ENCODE measurements at regions not wholly inside any gene's neighbourhood (a gene's known extent, or its start where the extent isn't known, plus 50 kb on each side); places are given as distances from the start of the nearest gene placed in this dataset.

GRCh38 chr4:123553733-123554637, 157.4 kb downstream of the SPRY1 start:
- H3K4me1 Mint-ChIP-seq: peaks cover 48% of the 10 kb centered on the region
- H3K4me3 Mint-ChIP-seq: no peak overlapping the region
- H3K9me3 Mint-ChIP-seq: peaks cover 21% of the 10 kb centered on the region
- ChIA-PET POLR2A (interaction anchor here (0.7 kb wide), 1 partner anchor 28 kb away, joined by 3 read pairs; no protein-coding TSS in a partner anchor), CTCF (interaction anchor here (1.1 to 1.5 kb wide), 2 partner anchors 11 to 163 kb away, joined by 3 to 8 read pairs; no protein-coding TSS in a partner anchor)
- TF ChIP-seq ZSCAN18 (CRISPR knock-in tag; IDR thresholded peaks at IDR 0.05) (no peak), SP1 (CRISPR knock-in tag; conservative IDR thresholded peaks at IDR 0.05) (no peak), ARID4B (CRISPR knock-in tag; IDR thresholded peaks at IDR 0.05; ENCODE audit: borderline replicate concordance) (no peak), TEAD4 (CRISPR knock-in tag; IDR thresholded peaks at IDR 0.05) (no peak), USF1 (CRISPR knock-in tag; IDR thresholded peaks at IDR 0.05) (no peak)
- DNase-seq (ENCODE audit: low spot score) (no peak), ATAC-seq (no peak)
- H3K36me3 Mint-ChIP-seq: peaks cover 14% of the 10 kb centered on the region
- no peak overlapping the region for H3K27ac Mint-ChIP-seq
- H3K27me3 Mint-ChIP-seq (ENCODE audit: low read depth): peaks cover 2% of the 10 kb centered on the region; the same call in 1 of the 2 replicates

- no peak for ATAC-seq
- ChIA-PET CTCF (interaction anchor here (1.1 to 1.8 kb wide), 3 partner anchors 9 to 164 kb away, joined by 3 to 9 read pairs (median 3); no protein-coding TSS in a partner anchor), POLR2A (interaction anchor here (0.7 kb wide), 1 partner anchor 28 kb away, joined by 3 read pairs; no protein-coding TSS in a partner anchor)
- Mint-ChIP-seq H3K27me3 (ENCODE audit: low read depth) (peaks cover under 1% of the 10 kb centered on the region; the same call in 1 of the 2 replicates), H3K4me3 (no peak overlapping the region), H3K4me1 (peaks cover 56% of the 10 kb centered on the region), H3K27ac (peak overlapping the region; percentile 21; the same call in 1 of the 2 replicates), H3K9me3 (peaks cover 15% of the 10 kb centered on the region), H3K36me3 (peaks cover 9% of the 10 kb centered on the region)
- DNase-seq (ENCODE audit: low spot score): no peak
- TF ChIP-seq FOXK1 (CRISPR knock-in tag; IDR thresholded peaks at IDR 0.05) (no peak), ATF1 (CRISPR knock-in tag; IDR thresholded peaks at IDR 0.05) (no peak), ZNF425 (CRISPR knock-in tag; conservative IDR thresholded peaks at IDR 0.05) (no peak), IRF2 (CRISPR knock-in tag; IDR thresholded peaks at IDR 0.05; ENCODE audit: borderline replicate concordance, low read depth) (no peak), CTCF (IDR thresholded peaks at IDR 0.05) (no peak), JUN (CRISPR knock-in tag; IDR thresholded peaks at IDR 0.05) (no peak), ZNF317 (CRISPR knock-in tag; IDR thresholded peaks at IDR 0.05; ENCODE audit: borderline replicate concordance, low read depth) (no peak), ZNF512 (CRISPR knock-in tag; IDR thresholded peaks at IDR 0.05; ENCODE audit: borderline replicate concordance) (no peak), NFE2L1 (CRISPR knock-in tag; IDR thresholded peaks at IDR 0.05) (no peak), STAT6 (CRISPR knock-in tag; conservative IDR thresholded peaks at IDR 0.05; ENCODE audit: low read depth) (no peak), FOXP1 (CRISPR knock-in tag; IDR thresholded peaks at IDR 0.05; ENCODE audit: borderline replicate concordance) (no peak), GABPB1 (CRISPR knock-in tag; IDR thresholded peaks at IDR 0.05) (no peak)
These were observed 158.2 kb downstream of the SPRY1 start for GRCh38 chr4:123554801-123555232.

Data from WTC11 (cell line).